GM23338 (cell line): ENCODE measurements at regions not wholly inside any gene's neighbourhood (a gene's known extent, or its start where the extent isn't known, plus 50 kb on each side); places are given as distances from the start of the nearest gene placed in this dataset.
"Not testable (repeated sequence)": the region's sequence is repeated elsewhere in the genome, so short reads cannot be mapped to it uniquely, and the experiment has no call there.

Source experiments
- CREB1 ChIP-seq: fragments of 250-450 bp; sonication (Bioruptor Pico); IDR thresholded peaks from 2 replicates; pipeline ENCODE4 v1.5.0; 2020; ENCODE audit warnings: low read depth, mild to moderate bottlenecking, moderate library complexity
- EZH2 ChIP-seq: fragments of 200-600 bp; sonication (generic); IDR thresholded peaks from one replicate; pipeline ENCODE4 v1.8.0; 2017; ENCODE audit warnings: antibody characterized with exemption, mild to moderate bottlenecking, low read depth; ENCODE audit not compliant: unreplicated experiment
- EZH2phosphoT487 ChIP-seq: fragments of 200-600 bp; sonication (generic); IDR thresholded peaks from one replicate; pipeline ENCODE4 v1.8.1; 2018; ENCODE audit warnings: antibody characterized with exemption; ENCODE audit not compliant: unreplicated experiment
- JUNB ChIP-seq: IDR thresholded peaks from one replicate; pipeline ENCODE4 v1.6.1; 2016; ENCODE audit warnings: antibody characterized with exemption; ENCODE audit not compliant: unreplicated experiment
- POLR2AphosphoS5 ChIP-seq: IDR thresholded peaks from 2 replicates; pipeline ENCODE4 v1.6.1; 2016; ENCODE audit warnings: antibody characterized with exemption, low read depth
- STAT1 ChIP-seq: IDR thresholded peaks from one replicate; pipeline ENCODE4 v1.6.1; 2016; ENCODE audit warnings: antibody characterized with exemption; ENCODE audit not compliant: unreplicated experiment
- ZNF114 ChIP-seq: fragments of 250-450 bp; sonication (Bioruptor Pico); IDR thresholded peaks from 2 replicates; pipeline ENCODE4 v1.5.0; 2020; ENCODE audit warnings: mild to moderate bottlenecking, moderate library complexity
- ZNF331 ChIP-seq: fragments of 250-450 bp; sonication (Bioruptor Pico); IDR thresholded peaks from 2 replicates; pipeline ENCODE4 v1.5.0; 2020; ENCODE audit warnings: low read depth, mild to moderate bottlenecking, moderate library complexity
- TF ChIP-seq, protein P1 (sequence below), 2 experiments: fragments of 200-600 bp in 1 of 2; sonication (generic) in 1 of 2; conservative IDR thresholded peaks; 2 replicates each; pipeline versions ENCODE4 v1.5.1 to v1.6.1; 2016 to 2017; ENCODE audit warnings: antibody characterized with exemption in 2 of 2, low read depth in 2 of 2, mild to moderate bottlenecking in 2 of 2, moderate library complexity in 1 of 2
- TF ChIP-seq, protein P2 (sequence below): IDR thresholded peaks from one replicate; pipeline ENCODE4 v1.6.1; 2018; ENCODE audit warnings: antibody characterized with exemption; ENCODE audit not compliant: unreplicated experiment
- TF ChIP-seq, protein P3 (sequence below): IDR thresholded peaks from 2 replicates; pipeline ENCODE4 v1.6.1; 2016; ENCODE audit warnings: antibody characterized with exemption

DNA sequence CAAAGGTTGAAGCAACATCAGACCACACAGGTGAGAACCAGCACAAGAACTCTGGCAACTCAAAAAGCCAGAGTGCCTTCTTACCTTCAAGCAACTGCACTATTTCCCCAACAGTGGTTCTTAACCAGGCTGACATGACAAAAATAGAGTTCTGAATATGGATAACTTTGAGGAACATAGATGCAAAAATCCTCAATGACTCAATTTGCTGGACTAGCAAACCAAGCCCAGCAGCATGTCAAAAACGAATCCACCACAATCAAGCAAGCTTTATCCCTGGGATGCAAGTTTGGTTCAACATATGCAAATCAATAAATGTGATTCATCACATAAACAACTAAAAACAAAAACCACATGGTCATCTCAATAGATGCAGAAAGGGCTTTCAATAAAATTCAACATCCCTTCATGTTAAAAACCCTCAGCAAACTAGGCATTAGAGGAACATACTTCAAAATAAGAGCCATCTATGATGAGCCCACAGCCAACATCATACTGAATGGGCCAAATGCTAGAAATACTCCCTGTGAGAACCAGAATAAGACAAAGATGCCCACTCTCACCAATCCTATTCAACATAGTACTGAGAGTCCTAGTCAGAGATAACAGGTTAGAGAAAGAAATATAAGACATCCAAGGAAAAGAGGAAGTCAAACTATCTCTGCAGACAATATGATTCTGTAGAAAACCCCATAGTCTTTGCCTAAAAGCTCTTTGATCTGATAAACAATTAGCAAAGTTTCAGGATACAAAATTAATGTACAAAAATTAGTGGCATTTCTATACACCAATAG is 110.5 kb upstream of the NBPF19 start:
- TF ChIP-seq, protein P1, sequence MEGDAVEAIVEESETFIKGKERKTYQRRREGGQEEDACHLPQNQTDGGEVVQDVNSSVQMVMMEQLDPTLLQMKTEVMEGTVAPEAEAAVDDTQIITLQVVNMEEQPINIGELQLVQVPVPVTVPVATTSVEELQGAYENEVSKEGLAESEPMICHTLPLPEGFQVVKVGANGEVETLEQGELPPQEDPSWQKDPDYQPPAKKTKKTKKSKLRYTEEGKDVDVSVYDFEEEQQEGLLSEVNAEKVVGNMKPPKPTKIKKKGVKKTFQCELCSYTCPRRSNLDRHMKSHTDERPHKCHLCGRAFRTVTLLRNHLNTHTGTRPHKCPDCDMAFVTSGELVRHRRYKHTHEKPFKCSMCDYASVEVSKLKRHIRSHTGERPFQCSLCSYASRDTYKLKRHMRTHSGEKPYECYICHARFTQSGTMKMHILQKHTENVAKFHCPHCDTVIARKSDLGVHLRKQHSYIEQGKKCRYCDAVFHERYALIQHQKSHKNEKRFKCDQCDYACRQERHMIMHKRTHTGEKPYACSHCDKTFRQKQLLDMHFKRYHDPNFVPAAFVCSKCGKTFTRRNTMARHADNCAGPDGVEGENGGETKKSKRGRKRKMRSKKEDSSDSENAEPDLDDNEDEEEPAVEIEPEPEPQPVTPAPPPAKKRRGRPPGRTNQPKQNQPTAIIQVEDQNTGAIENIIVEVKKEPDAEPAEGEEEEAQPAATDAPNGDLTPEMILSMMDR (conservative IDR thresholded peaks at IDR 0.05; ENCODE audit: low read depth in 2 of 2): not testable (repeated sequence)
- TF ChIP-seq POLR2AphosphoS5; JUNB; EZH2; EZH2phosphoT487; STAT1; CREB1 (CRISPR knock-in tag); ZNF114; ZNF331 (CRISPR knock-in tag): not testable (repeated sequence)
- TF ChIP-seq, protein P2, sequence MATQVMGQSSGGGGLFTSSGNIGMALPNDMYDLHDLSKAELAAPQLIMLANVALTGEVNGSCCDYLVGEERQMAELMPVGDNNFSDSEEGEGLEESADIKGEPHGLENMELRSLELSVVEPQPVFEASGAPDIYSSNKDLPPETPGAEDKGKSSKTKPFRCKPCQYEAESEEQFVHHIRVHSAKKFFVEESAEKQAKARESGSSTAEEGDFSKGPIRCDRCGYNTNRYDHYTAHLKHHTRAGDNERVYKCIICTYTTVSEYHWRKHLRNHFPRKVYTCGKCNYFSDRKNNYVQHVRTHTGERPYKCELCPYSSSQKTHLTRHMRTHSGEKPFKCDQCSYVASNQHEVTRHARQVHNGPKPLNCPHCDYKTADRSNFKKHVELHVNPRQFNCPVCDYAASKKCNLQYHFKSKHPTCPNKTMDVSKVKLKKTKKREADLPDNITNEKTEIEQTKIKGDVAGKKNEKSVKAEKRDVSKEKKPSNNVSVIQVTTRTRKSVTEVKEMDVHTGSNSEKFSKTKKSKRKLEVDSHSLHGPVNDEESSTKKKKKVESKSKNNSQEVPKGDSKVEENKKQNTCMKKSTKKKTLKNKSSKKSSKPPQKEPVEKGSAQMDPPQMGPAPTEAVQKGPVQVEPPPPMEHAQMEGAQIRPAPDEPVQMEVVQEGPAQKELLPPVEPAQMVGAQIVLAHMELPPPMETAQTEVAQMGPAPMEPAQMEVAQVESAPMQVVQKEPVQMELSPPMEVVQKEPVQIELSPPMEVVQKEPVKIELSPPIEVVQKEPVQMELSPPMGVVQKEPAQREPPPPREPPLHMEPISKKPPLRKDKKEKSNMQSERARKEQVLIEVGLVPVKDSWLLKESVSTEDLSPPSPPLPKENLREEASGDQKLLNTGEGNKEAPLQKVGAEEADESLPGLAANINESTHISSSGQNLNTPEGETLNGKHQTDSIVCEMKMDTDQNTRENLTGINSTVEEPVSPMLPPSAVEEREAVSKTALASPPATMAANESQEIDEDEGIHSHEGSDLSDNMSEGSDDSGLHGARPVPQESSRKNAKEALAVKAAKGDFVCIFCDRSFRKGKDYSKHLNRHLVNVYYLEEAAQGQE: not testable (repeated sequence)
- TF ChIP-seq, protein P3, sequence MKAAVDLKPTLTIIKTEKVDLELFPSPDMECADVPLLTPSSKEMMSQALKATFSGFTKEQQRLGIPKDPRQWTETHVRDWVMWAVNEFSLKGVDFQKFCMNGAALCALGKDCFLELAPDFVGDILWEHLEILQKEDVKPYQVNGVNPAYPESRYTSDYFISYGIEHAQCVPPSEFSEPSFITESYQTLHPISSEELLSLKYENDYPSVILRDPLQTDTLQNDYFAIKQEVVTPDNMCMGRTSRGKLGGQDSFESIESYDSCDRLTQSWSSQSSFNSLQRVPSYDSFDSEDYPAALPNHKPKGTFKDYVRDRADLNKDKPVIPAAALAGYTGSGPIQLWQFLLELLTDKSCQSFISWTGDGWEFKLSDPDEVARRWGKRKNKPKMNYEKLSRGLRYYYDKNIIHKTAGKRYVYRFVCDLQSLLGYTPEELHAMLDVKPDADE: not testable (repeated sequence)
